HEK293 (cell line): ENCODE measurements at regions not wholly inside any gene's neighbourhood (a gene's known extent, or its start where the extent isn't known, plus 50 kb on each side); places are given as distances from the start of the nearest gene placed in this dataset.

Experiments used
- CTCF ChIA-PET: fragments of 350-600 bp; formaldehyde crosslinking; extraction: SDS; loops from one replicate; lab custom pipeline; 2021; ENCODE audit warnings: antibody characterized with exemption; lab: Yijun Ruan, JAX
- POLR2A ChIA-PET: fragments of 300-600 bp; formaldehyde crosslinking; extraction: SDS; loops from one replicate; lab custom pipeline; 2020; ENCODE audit warnings: antibody characterized with exemption, inconsistent platforms; lab: Yijun Ruan, JAX
- H3K27ac ChIP-seq: fragments of 200-500 bp; sonication (Bioruptor generic); 2 replicates; pipeline ENCODE4 v1.5.1; 2014; ENCODE audit warnings: low read depth, low read length, control low read depth, inconsistent platforms; ENCODE audit errors: extremely low read depth
- H3K36me3 ChIP-seq, 2 experiments: fragments of 200-500 bp in 1 of 2; sonication (Bioruptor generic) in 1 of 2; 1 replicate in 1 of 2; 2 replicates in 1 of 2; pipeline ENCODE4 v1.5.1; 2014 to 2017; ENCODE audit warnings: inconsistent platforms in 2 of 2, low read length in 2 of 2; ENCODE audit not compliant: control insufficient read depth in 2 of 2, insufficient read depth in 1 of 2
- H3K4me1 ChIP-seq: fragments of 200-500 bp; sonication (Bioruptor generic); 2 replicates; pipeline ENCODE4 v1.5.1; 2014; ENCODE audit warnings: mild to moderate bottlenecking, low read length, inconsistent platforms; ENCODE audit not compliant: control insufficient read depth, insufficient read depth
- H3K4me3 ChIP-seq: 2 replicates; pipeline ENCODE4 v1.5.1; 2011; ENCODE audit warnings: low read depth, mild to moderate bottlenecking, control low read depth, low read length, moderate library complexity
- H3K9me3 ChIP-seq: fragments of 200-500 bp; sonication (Bioruptor generic); 2 replicates; pipeline ENCODE4 v1.5.1; 2014; ENCODE audit warnings: low read depth, low read length, inconsistent platforms; ENCODE audit not compliant: control insufficient read depth, insufficient read depth
- GFI1B ChIP-seq: fragments of 450-650 bp; formaldehyde crosslinking; IDR thresholded peaks from 2 replicates; pipeline ENCODE4 v1.5.1; 2016; ENCODE audit warnings: missing biosample characterization, missing genetic modification characterization
- HOXC10 ChIP-seq: sonication (generic); formaldehyde crosslinking; IDR thresholded peaks from 2 replicates; pipeline ENCODE4 v1.8.1; 2023; ENCODE audit warnings: mild to moderate bottlenecking, missing genetic modification reagents
- HOXD13 ChIP-seq: sonication (generic); formaldehyde crosslinking; IDR thresholded peaks from 2 replicates; pipeline ENCODE4 v1.8.0; 2022; ENCODE audit warnings: missing genetic modification reagents, borderline replicate concordance
- KLF16 ChIP-seq: fragments of 450-650 bp; formaldehyde crosslinking; IDR thresholded peaks from 2 replicates; pipeline ENCODE4 v1.5.1; 2017; ENCODE audit warnings: missing biosample characterization, missing genetic modification characterization
- OVOL3 ChIP-seq: fragments of 450-650 bp; formaldehyde crosslinking; IDR thresholded peaks from 2 replicates; pipeline ENCODE4 v1.5.1; 2016; ENCODE audit warnings: missing biosample characterization, missing genetic modification characterization
- REST ChIP-seq: fragments of 450-650 bp; formaldehyde crosslinking; IDR thresholded peaks from 2 replicates; pipeline ENCODE4 v1.5.1; 2016; ENCODE audit warnings: missing biosample characterization, missing genetic modification characterization
- SP3 ChIP-seq: fragments of 450-650 bp; formaldehyde crosslinking; IDR thresholded peaks from 2 replicates; pipeline ENCODE4 v1.5.1; 2016; ENCODE audit warnings: missing biosample characterization, missing genetic modification characterization
- TCF7L2 ChIP-seq: IDR thresholded peaks from 2 replicates; pipeline ENCODE4 v1.6.1; 2011; ENCODE audit warnings: low read depth, mild to moderate bottlenecking, inconsistent platforms, low read length, moderate library complexity, borderline replicate concordance
- WT1 ChIP-seq: fragments of 450-650 bp; formaldehyde crosslinking; IDR thresholded peaks from 2 replicates; pipeline ENCODE4 v1.5.1; 2016; ENCODE audit warnings: missing biosample characterization, missing genetic modification characterization
- ZBTB48 ChIP-seq: fragments of 450-650 bp; formaldehyde crosslinking; IDR thresholded peaks from 2 replicates; pipeline ENCODE4 v1.5.1; 2016; ENCODE audit warnings: missing biosample characterization, missing genetic modification characterization
- ZFHX2 ChIP-seq: fragments of 450-650 bp; formaldehyde crosslinking; conservative IDR thresholded peaks from 2 replicates; pipeline ENCODE4 v1.5.1; 2016; ENCODE audit warnings: missing biosample characterization, missing genetic modification characterization
- ZFP3 ChIP-seq: fragments of 450-650 bp; formaldehyde crosslinking; IDR thresholded peaks from 2 replicates; pipeline ENCODE4 v1.5.1; 2016; ENCODE audit warnings: low read depth, missing biosample characterization, missing genetic modification characterization
- ZNF211 ChIP-seq: fragments of 450-650 bp; formaldehyde crosslinking; IDR thresholded peaks from 2 replicates; pipeline ENCODE4 v1.5.1; 2016; ENCODE audit warnings: low read depth, missing biosample characterization, missing genetic modification characterization
- ZNF23 ChIP-seq: fragments of 450-650 bp; formaldehyde crosslinking; IDR thresholded peaks from 2 replicates; pipeline ENCODE4 v1.5.1; 2016; ENCODE audit warnings: missing biosample characterization, missing genetic modification characterization, borderline replicate concordance
- ZNF362 ChIP-seq: fragments of 450-650 bp; formaldehyde crosslinking; IDR thresholded peaks from 2 replicates; pipeline ENCODE4 v1.5.1; 2016; ENCODE audit warnings: missing biosample characterization, missing genetic modification characterization
- ZNF426 ChIP-seq: fragments of 450-650 bp; formaldehyde crosslinking; IDR thresholded peaks from 2 replicates; pipeline ENCODE4 v1.5.1; 2017; ENCODE audit warnings: missing biosample characterization, missing genetic modification characterization, mild to moderate bottlenecking, inconsistent platforms, moderate library complexity
- ZNF488 ChIP-seq: fragments of 450-650 bp; formaldehyde crosslinking; IDR thresholded peaks from 2 replicates; pipeline ENCODE4 v1.5.1; 2016; ENCODE audit warnings: missing biosample characterization, missing genetic modification characterization
- ZNF513 ChIP-seq: fragments of 450-650 bp; IDR thresholded peaks from 2 replicates; pipeline ENCODE4 v1.5.1; 2018; ENCODE audit warnings: missing biosample characterization, missing genetic modification characterization
- ZNF548 ChIP-seq: fragments of 450-650 bp; formaldehyde crosslinking; IDR thresholded peaks from 2 replicates; pipeline ENCODE4 v1.5.1; 2016; ENCODE audit warnings: missing biosample characterization, missing genetic modification characterization
- ZNF571 ChIP-seq: fragments of 450-650 bp; formaldehyde crosslinking; IDR thresholded peaks from 2 replicates; pipeline ENCODE4 v1.5.0; 2017; ENCODE audit warnings: missing biosample characterization, missing genetic modification characterization
- ZNF623 ChIP-seq: fragments of 450-650 bp; formaldehyde crosslinking; IDR thresholded peaks from 2 replicates; pipeline ENCODE4 v1.5.1; 2016; ENCODE audit warnings: missing biosample characterization, missing genetic modification characterization
- ZNF639 ChIP-seq: fragments of 450-650 bp; formaldehyde crosslinking; IDR thresholded peaks from 2 replicates; pipeline ENCODE4 v1.5.1; 2016; ENCODE audit warnings: missing biosample characterization, missing genetic modification characterization
- ZNF658 ChIP-seq: fragments of 450-650 bp; formaldehyde crosslinking; IDR thresholded peaks from 2 replicates; pipeline ENCODE4; 2016; ENCODE audit warnings: missing biosample characterization, missing genetic modification characterization
- ZNF664 ChIP-seq: fragments of 450-650 bp; formaldehyde crosslinking; IDR thresholded peaks from 2 replicates; pipeline ENCODE4 v1.5.1; 2016; ENCODE audit warnings: missing biosample characterization, missing genetic modification characterization
- ZNF76 ChIP-seq: fragments of 450-650 bp; formaldehyde crosslinking; IDR thresholded peaks from 2 replicates; pipeline ENCODE4; 2016; ENCODE audit warnings: low read depth, missing biosample characterization, missing genetic modification characterization, borderline replicate concordance
- ZNF791 ChIP-seq: fragments of 450-650 bp; formaldehyde crosslinking; IDR thresholded peaks from 2 replicates; pipeline ENCODE4 v1.5.1; 2016; ENCODE audit warnings: missing biosample characterization, missing genetic modification characterization

- no peaks in the 10 kb centered on the region for H3K9me3 ChIP-seq
- H3K4me3 ChIP-seq, result no peak overlapping the region
- H3K27ac ChIP-seq, result no peak overlapping the region
- ChIA-PET CTCF (no interaction called here), POLR2A (no interaction called here)
- no peak for TF ChIP-seq ZNF426 (tag by site-specific recombination)
- TF ChIP-seq HOXC10 (CRISPR knock-in tag), result no peak
- TF ChIP-seq ZNF548 (tag by site-specific recombination), result no peak
- no peak for TF ChIP-seq ZNF658 (tag by site-specific recombination)
- TF ChIP-seq WT1 (tag by site-specific recombination), result no peak
- no peak for TF ChIP-seq OVOL3 (tag by site-specific recombination)
- TF ChIP-seq ZNF23, result no peak
- TF ChIP-seq TCF7L2, result no peak
- no peaks in the 10 kb centered on the region for H3K4me1 ChIP-seq
- H3K36me3 ChIP-seq, result no peaks in the 10 kb centered on the region
These were observed 609.2 kb downstream of the TOX3 start for GRCh38 chr16:51937771-51938170.

- Histone ChIP-seq H3K4me3 (no peak overlapping the region), H3K27ac (no peak overlapping the region), H3K36me3 (no peaks in the 10 kb centered on the region), H3K4me1 (no peaks in the 10 kb centered on the region)
- CTCF ChIA-PET, result interaction anchor here (0.6 kb wide), 2 partner anchors 34 to 112 kb away, joined by 3 read pairs; no protein-coding TSS in a partner anchor
- TF ChIP-seq ZNF571 (tag by site-specific recombination) (no peak), HOXD13 (no peak), OVOL3 (tag by site-specific recombination) (no peak), REST (tag by site-specific recombination) (no peak), ZBTB48 (tag by site-specific recombination) (no peak), ZNF791 (tag by site-specific recombination) (no peak), ZNF664 (tag by site-specific recombination) (no peak), ZNF76 (tag by site-specific recombination) (no peak), SP3 (no peak), ZNF623 (tag by site-specific recombination) (no peak), ZNF211 (tag by site-specific recombination) (no peak), ZNF639 (tag by site-specific recombination) (no peak), ZNF426 (tag by site-specific recombination) (no peak), ZNF362 (tag by site-specific recombination) (no peak), ZFP3 (tag by site-specific recombination) (no peak), ZNF513 (tag by site-specific recombination) (no peak), KLF16 (tag by site-specific recombination) (no peak), ZNF488 (tag by site-specific recombination) (no peak), ZFHX2 (no peak), GFI1B (tag by site-specific recombination) (no peak)
- TF ChIP-seq, all 188 proteins: peak for 0
- POLR2A ChIA-PET, result no interaction called here
- H3K9me3 ChIP-seq, result no peaks in the 10 kb centered on the region
These were observed 610.1 kb downstream of the TOX3 start for GRCh38 chr16:51936846-51937245.
